NT2/D1 (cell line): ENCODE measurements at regions not wholly inside any gene's neighbourhood (a gene's known extent, or its start where the extent isn't known, plus 50 kb on each side); places are given as distances from the start of the nearest gene placed in this dataset.

Experiments used
- DNase-seq: peaks from one replicate; pipeline ENCODE4 v3.0.0-alpha.2; 2011; ENCODE audit warnings: low read depth, low spot score
- H3K27me3 ChIP-seq: 2 replicates; pipeline ENCODE4 v1.6.0; 2011; ENCODE audit warnings: mild to moderate bottlenecking; ENCODE audit not compliant: insufficient read length, insufficient read depth
- H3K36me3 ChIP-seq: 2 replicates; pipeline ENCODE4 v1.6.1; 2011; ENCODE audit warnings: mild to moderate bottlenecking, low read length, mixed read lengths; ENCODE audit not compliant: insufficient read depth, insufficient read length
- H3K4me1 ChIP-seq: 2 replicates; pipeline ENCODE4 v1.5.1; 2011; ENCODE audit not compliant: insufficient read depth, insufficient read length
- H3K4me3 ChIP-seq: 2 replicates; pipeline ENCODE4 v1.5.1; 2011; ENCODE audit warnings: low read depth; ENCODE audit not compliant: insufficient read length
- H3K9ac ChIP-seq: 2 replicates; pipeline ENCODE4 v1.6.0; 2011; ENCODE audit warnings: low read depth; ENCODE audit not compliant: insufficient read length
- H3K9me3 ChIP-seq: 2 replicates; pipeline ENCODE4 v1.5.1; 2011; ENCODE audit warnings: mild to moderate bottlenecking, low read length; ENCODE audit not compliant: insufficient read depth
- SUZ12 ChIP-seq: IDR thresholded peaks from 2 replicates; pipeline ENCODE4 v1.6.1; 2011; ENCODE audit not compliant: insufficient read length, insufficient read depth; ENCODE audit errors: extremely low read depth
- YY1 ChIP-seq: IDR thresholded peaks from 2 replicates; pipeline ENCODE4 v1.6.1; 2011; ENCODE audit not compliant: insufficient read length, insufficient read depth
- ZNF274 ChIP-seq: IDR thresholded peaks from 2 replicates; pipeline ENCODE4 v1.6.1; 2011; ENCODE audit warnings: mild to moderate bottlenecking, low read depth, low read length

- DNase-seq: no peak
- no peak for TF ChIP-seq SUZ12
- TF ChIP-seq ZNF274: no peak
- no peak for TF ChIP-seq YY1
- Histone ChIP-seq H3K4me1 (no peaks in the 10 kb centered on the region), H3K4me3 (no peak overlapping the region), H3K36me3 (no peaks in the 10 kb centered on the region), H3K9me3 (peaks cover 6% of the 10 kb centered on the region; the same call in 1 of the 2 replicates), H3K27me3 (no peaks in the 10 kb centered on the region), H3K9ac (no peak overlapping the region)
These were observed 348.2 kb downstream of the IRX2 start for GRCh38 chr5:2403296-2403695.

GRCh38 chr5:2399804-2400203, 351.7 kb downstream of the IRX2 start:
- peaks cover 11% of the 10 kb centered on the region; the same call in 1 of the 2 replicates for H3K9me3 ChIP-seq
- no peak overlapping the region for H3K9ac ChIP-seq
- H3K4me1 ChIP-seq: no peaks in the 10 kb centered on the region
- H3K27me3 ChIP-seq: no peaks in the 10 kb centered on the region
- no peak overlapping the region for H3K4me3 ChIP-seq
- H3K36me3 ChIP-seq: no peaks in the 10 kb centered on the region
- no peak for DNase-seq
- TF ChIP-seq SUZ12: no peak

- DNase-seq: no peak
- H3K9ac ChIP-seq: no peak overlapping the region
- no peak for TF ChIP-seq ZNF274
- TF ChIP-seq SUZ12: no peak
- TF ChIP-seq YY1: no peak
These were observed 352.4 kb downstream of the IRX2 start for GRCh38 chr5:2399096-2399495.

GRCh38 chr5:2393556-2393955, 357.9 kb downstream of the IRX2 start:
- no peaks in the 10 kb centered on the region for H3K27me3 ChIP-seq
- H3K9ac ChIP-seq: no peak overlapping the region
- TF ChIP-seq SUZ12 (no peak), ZNF274 (no peak), YY1 (no peak)
- H3K9me3 ChIP-seq: 0 out of 2 replicates have a peak, but pooled peaks cover 5% of the 10 kb centered on the region
- H3K36me3 ChIP-seq: no peaks in the 10 kb centered on the region
- H3K4me3 ChIP-seq: no peak overlapping the region
- H3K4me1 ChIP-seq: no peaks in the 10 kb centered on the region
- DNase-seq: no peak

More at GRCh38 chr5:2399096-2399495, 352.4 kb downstream of the IRX2 start:
- Histone ChIP-seq H3K36me3 (no peaks in the 10 kb centered on the region), H3K9me3 (peaks cover 11% of the 10 kb centered on the region; the same call in 1 of the 2 replicates), H3K4me1 (no peaks in the 10 kb centered on the region), H3K27me3 (no peaks in the 10 kb centered on the region), H3K4me3 (no peak overlapping the region)

GRCh38 chr5:2391566-2391965, 359.9 kb downstream of the IRX2 start:
- no peak for DNase-seq
- Histone ChIP-seq H3K27me3 (no peaks in the 10 kb centered on the region), H3K4me3 (no peak overlapping the region), H3K36me3 (no peaks in the 10 kb centered on the region), H3K4me1 (no peaks in the 10 kb centered on the region), H3K9ac (no peak overlapping the region), H3K9me3 (0 out of 2 replicates have a peak, but pooled peaks cover 3% of the 10 kb centered on the region)
- TF ChIP-seq YY1 (no peak), SUZ12 (no peak), ZNF274 (no peak)

- Histone ChIP-seq H3K27me3 (no peaks in the 10 kb centered on the region), H3K36me3 (no peaks in the 10 kb centered on the region), H3K4me3 (no peak overlapping the region), H3K9me3 (no peaks in the 10 kb centered on the region), H3K4me1 (no peaks in the 10 kb centered on the region), H3K9ac (no peak overlapping the region)
- no peak for TF ChIP-seq ZNF274
- TF ChIP-seq YY1: no peak
- TF ChIP-seq SUZ12: no peak
- DNase-seq: no peak
These were observed 360.5 kb downstream of the IRX2 start for GRCh38 chr5:2391021-2391420.

GRCh38 chr5:2388571-2388970, 362.9 kb downstream of the IRX2 start:
- no peaks in the 10 kb centered on the region for H3K36me3 ChIP-seq
- no peaks in the 10 kb centered on the region for H3K27me3 ChIP-seq
- no peaks in the 10 kb centered on the region for H3K9me3 ChIP-seq
- no peak overlapping the region for H3K4me3 ChIP-seq
- H3K4me1 ChIP-seq: no peaks in the 10 kb centered on the region
- TF ChIP-seq YY1 (no peak), ZNF274 (no peak), SUZ12 (no peak)
- no peak overlapping the region for H3K9ac ChIP-seq
- no peak for DNase-seq
